Breast epithelium (tissue), 3 donors: ENCODE measurements at regions not wholly inside any gene's neighbourhood (a gene's known extent, or its start where the extent isn't known, plus 50 kb on each side); places are given as distances from the start of the nearest gene placed in this dataset.

ENCODE experiments used
- POLR2AphosphoS5 ChIP-seq, 3 donors: sonication (generic); formaldehyde crosslinking; IDR thresholded peaks; one replicate each; pipeline ENCODE4 v1.6.1; 2017; ENCODE audit warnings: antibody characterized with exemption in 3 of 3
- TF ChIP-seq, protein P1 (sequence below), 3 donors: fragments of 450-650 bp; IDR thresholded peaks; one replicate each; pipeline ENCODE4 v1.5.1; 2016 to 2017; ENCODE audit warnings: antibody characterized with exemption in 3 of 3, mild to moderate bottlenecking in 3 of 3, moderate library complexity in 3 of 3

DNA sequence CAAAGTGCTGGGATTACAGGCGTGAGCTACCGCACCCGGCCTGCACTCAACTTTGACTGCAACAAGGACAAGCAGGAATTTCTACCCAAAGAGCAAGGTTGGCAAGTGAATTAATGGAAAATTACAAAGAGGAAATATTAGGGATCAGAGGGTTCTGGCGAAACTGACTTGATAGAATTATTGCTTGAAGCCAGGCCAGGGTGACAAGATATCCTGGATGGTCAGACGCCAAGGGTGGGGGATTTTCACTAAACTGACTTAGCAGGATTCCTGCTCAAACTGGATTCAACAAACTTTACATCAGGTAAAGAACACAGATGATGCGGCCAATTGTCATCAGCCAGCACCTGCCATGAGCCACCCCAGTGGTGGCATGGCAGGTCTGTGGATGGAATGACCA is 603.6 kb upstream of the MGMT start:
- TF ChIP-seq, protein P1, sequence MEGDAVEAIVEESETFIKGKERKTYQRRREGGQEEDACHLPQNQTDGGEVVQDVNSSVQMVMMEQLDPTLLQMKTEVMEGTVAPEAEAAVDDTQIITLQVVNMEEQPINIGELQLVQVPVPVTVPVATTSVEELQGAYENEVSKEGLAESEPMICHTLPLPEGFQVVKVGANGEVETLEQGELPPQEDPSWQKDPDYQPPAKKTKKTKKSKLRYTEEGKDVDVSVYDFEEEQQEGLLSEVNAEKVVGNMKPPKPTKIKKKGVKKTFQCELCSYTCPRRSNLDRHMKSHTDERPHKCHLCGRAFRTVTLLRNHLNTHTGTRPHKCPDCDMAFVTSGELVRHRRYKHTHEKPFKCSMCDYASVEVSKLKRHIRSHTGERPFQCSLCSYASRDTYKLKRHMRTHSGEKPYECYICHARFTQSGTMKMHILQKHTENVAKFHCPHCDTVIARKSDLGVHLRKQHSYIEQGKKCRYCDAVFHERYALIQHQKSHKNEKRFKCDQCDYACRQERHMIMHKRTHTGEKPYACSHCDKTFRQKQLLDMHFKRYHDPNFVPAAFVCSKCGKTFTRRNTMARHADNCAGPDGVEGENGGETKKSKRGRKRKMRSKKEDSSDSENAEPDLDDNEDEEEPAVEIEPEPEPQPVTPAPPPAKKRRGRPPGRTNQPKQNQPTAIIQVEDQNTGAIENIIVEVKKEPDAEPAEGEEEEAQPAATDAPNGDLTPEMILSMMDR (IDR thresholded peaks at IDR 0.05) = no peak
- no peak for TF ChIP-seq POLR2AphosphoS5 (IDR thresholded peaks at IDR 0.05)
